Stimulated activated naive CD8-positive, alpha-beta T cell treated with anti-CD3 and anti-CD28 coated beads, Interleukin-15, amount 100 ng/mL, for 72 hours (primary cell): ENCODE measurements at regions not wholly inside any gene's neighbourhood (a gene's known extent, or its start where the extent isn't known, plus 50 kb on each side); places are given as distances from the start of the nearest gene placed in this dataset.

ENCODE experiments used
- ATAC-seq: fragments of 150-1000 bp; cut with Tn5 transposase; 2 replicates; pipeline ENCODE4 v1.10.0; 2021; ENCODE audit warnings: mild to moderate bottlenecking, moderate library complexity
- DNase-seq, 2 donors: peaks; one replicate each; pipeline ENCODE4 v3.0.0; 2021 to 2022
- H3K27ac Mint-ChIP-seq, 2 donors: one replicate each; pipeline ENCODE4 v1.8.0; 2022; ENCODE audit warnings: mild to moderate bottlenecking in 2 of 2, mixed read lengths in 2 of 2, moderate library complexity in 2 of 2
- H3K27me3 Mint-ChIP-seq: one replicate; pipeline ENCODE4 v1.8.0; 2022; ENCODE audit warnings: mixed read lengths
- H3K4me1 Mint-ChIP-seq: one replicate; pipeline ENCODE4 v1.8.0; 2022; ENCODE audit warnings: mild to moderate bottlenecking, mixed read lengths
- H3K4me3 Mint-ChIP-seq, 2 donors: one replicate each; pipeline ENCODE4 v1.8.0; 2022; ENCODE audit warnings: mild to moderate bottlenecking in 2 of 2, mixed read lengths in 2 of 2, moderate library complexity in 1 of 2
- H3K9me3 Mint-ChIP-seq, 2 donors: one replicate each; pipeline ENCODE4 v1.8.0; 2022; ENCODE audit warnings: mixed read lengths in 2 of 2

DNA sequence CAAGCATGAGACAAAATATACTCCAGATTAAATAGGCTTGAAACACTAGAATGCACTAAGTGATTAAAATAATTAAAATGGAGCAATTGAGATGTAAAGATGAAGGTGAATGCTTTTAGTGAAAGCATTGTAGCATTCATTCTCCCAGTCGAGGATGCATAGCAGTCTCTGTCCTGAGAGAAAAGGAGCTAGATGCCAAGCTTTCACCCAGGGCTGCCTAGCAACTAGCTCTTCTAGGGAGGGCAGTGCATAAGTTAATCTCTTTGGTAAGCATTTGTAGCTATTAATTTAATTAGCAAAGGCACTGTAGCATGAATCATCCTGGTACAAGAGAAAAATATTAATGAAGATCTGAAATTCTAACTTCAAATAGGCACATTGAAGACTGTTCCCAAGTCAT lies 1014.8 kb downstream of the C4orf33 start:
- Mint-ChIP-seq H3K4me1 (no peaks in the 10 kb centered on the region), H3K27ac (no peak overlapping the region), H3K4me3 (no peak overlapping the region), H3K9me3 (peaks cover 6 to 8% of the 10 kb centered on the region in 2 donors), H3K27me3 (no peaks in the 10 kb centered on the region)
- DNase-seq (no peak), ATAC-seq (no peak)

DNA sequence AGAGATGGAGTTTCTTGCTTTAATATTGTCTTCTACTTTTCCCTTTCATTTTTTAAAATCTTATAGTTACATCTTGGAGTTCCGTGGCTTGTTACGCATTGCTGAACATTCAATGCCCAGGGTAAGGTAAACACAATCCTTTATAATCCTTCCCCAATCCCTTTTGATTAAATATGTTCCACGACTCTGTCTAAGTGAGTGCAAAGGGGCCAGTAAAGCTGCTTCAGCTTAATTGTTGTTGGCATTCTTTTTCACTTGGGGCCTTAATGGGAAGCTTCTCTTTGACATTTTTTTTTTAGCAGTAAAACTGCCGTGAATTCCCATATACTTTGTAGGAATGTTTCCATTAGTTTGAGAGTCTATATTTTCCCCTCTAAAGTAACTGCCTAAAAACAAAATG lies 1028.1 kb downstream of the C4orf33 start:
- no peak overlapping the region for H3K4me3 Mint-ChIP-seq
- no peaks in the 10 kb centered on the region for H3K4me1 Mint-ChIP-seq
- DNase-seq (no peak), ATAC-seq (no peak)
- no peak overlapping the region for H3K27ac Mint-ChIP-seq
- H3K27me3 Mint-ChIP-seq = no peaks in the 10 kb centered on the region
- no peaks in the 10 kb centered on the region for H3K9me3 Mint-ChIP-seq

DNA sequence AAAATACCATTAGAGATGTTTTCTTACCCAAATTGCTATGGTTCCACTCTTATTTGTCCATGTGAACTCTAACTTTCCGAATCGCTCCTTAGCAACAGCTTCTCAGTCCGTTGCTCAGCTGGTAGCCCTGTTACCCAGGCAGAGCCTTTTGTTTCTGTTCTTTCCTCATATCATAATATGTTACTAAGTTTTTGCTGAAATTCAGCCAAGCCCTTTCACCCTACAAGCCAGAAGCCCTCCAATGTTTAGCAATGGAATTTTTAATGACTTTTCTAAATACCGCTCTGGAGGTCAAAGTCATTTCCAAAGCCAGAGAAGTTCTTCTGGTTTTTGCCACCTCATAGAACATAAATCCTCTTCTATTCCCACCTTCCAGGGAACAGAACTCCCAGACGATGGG lies 1029.5 kb downstream of the C4orf33 start:
- Mint-ChIP-seq H3K4me3 (no peak overlapping the region), H3K27me3 (no peaks in the 10 kb centered on the region), H3K9me3 (no peaks in the 10 kb centered on the region), H3K27ac (no peak overlapping the region), H3K4me1 (no peaks in the 10 kb centered on the region)
- DNase-seq = no peak
- no peak for ATAC-seq

DNA sequence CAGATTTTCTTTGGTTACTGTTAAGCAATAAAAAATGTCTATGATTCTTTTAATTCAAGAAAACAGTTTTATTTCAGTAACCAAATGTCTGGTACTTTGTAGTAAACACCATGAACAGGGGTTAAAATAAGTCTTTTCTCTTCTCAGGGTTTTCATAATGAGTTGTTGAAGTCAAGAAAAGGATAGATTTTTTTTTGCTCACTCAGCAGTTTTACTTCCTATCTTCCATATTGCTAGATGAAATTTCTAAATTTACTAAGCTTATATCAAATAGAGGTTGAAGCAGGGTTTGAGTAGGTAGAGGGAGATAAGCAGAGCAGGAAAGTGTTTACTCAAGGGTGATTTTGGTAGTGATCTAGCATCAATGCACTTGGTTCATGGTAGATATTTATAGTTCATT lies 1031.3 kb downstream of the C4orf33 start:
- ATAC-seq (no peak), DNase-seq (no peak)
- Mint-ChIP-seq H3K9me3 (no peaks in the 10 kb centered on the region), H3K27ac (no peak overlapping the region), H3K27me3 (no peaks in the 10 kb centered on the region), H3K4me1 (no peaks in the 10 kb centered on the region), H3K4me3 (no peak overlapping the region)

DNA sequence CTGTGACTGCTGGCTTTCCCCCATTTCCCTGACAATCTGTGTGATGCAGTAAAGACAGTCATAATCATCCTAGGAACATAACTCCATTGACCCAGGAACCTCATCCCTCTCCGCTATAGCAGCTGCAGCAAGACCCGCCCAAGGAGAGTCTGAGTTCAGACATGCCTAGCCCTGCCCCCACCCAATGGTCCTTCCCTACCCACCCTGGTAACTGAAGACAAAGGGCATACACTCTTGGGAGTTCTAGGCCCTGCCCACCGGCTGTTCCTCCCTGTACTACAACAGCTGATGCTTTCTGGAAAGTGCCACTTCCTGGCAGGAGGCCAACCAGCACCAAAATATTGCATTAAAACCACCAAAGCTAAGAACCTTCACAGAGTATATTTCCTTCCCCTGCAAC lies 1035.6 kb downstream of the C4orf33 start:
- H3K4me1 Mint-ChIP-seq = no peaks in the 10 kb centered on the region
- H3K27ac Mint-ChIP-seq = no peak overlapping the region
- no peaks in the 10 kb centered on the region for H3K27me3 Mint-ChIP-seq
- H3K4me3 Mint-ChIP-seq = no peak overlapping the region
- DNase-seq (no peak), ATAC-seq (no peak)
- H3K9me3 Mint-ChIP-seq = peaks cover 0 to 14% of the 10 kb centered on the region in 2 donors

DNA sequence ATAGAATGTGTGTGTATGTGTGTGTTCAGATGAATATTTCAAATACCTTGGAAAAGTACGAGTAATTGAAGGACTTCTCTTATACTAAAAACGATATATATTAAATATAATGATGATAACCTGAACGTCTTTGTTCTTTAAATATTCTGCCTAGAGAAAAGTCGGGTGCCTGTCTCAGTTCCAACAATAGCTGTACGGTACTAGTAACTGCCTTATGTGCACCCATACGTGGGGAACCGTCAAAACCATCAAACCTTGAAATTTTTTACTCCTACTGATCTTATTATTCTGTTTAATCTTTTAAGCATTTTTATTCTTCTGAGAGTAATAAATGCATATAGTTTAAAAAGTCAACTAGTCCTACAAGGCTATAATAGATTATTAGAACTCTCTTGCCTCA lies 1045.7 kb downstream of the C4orf33 start:
- DNase-seq (no peak), ATAC-seq (no peak)
- H3K4me1 Mint-ChIP-seq = no peaks in the 10 kb centered on the region
- H3K27ac Mint-ChIP-seq = no peak overlapping the region
- H3K9me3 Mint-ChIP-seq = no peaks in the 10 kb centered on the region
- no peaks in the 10 kb centered on the region for H3K27me3 Mint-ChIP-seq
- no peak overlapping the region for H3K4me3 Mint-ChIP-seq

DNA sequence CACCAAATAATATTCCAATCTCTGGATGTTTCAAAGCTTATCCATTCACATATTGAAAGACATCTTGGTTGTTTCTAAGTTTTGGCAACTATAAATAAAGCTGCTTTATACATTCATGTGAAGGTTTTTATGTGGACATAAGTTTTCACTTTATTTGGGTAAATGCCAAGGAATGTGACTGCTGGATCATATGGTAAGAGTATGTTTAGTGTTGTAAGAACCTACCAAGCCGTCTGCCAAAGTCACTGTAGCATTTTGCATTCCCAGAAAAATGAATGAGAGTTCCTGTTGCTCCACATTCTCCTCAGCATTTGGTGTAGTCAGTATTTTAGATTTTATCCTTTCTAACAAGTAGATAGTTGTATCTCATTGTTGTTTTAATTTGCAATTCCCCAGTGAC lies 1047.7 kb downstream of the C4orf33 start:
- ATAC-seq (no peak), DNase-seq (no peak)
- Mint-ChIP-seq H3K27me3 (no peaks in the 10 kb centered on the region), H3K27ac (no peak overlapping the region), H3K9me3 (no peaks in the 10 kb centered on the region), H3K4me1 (no peaks in the 10 kb centered on the region), H3K4me3 (no peak overlapping the region)

DNA sequence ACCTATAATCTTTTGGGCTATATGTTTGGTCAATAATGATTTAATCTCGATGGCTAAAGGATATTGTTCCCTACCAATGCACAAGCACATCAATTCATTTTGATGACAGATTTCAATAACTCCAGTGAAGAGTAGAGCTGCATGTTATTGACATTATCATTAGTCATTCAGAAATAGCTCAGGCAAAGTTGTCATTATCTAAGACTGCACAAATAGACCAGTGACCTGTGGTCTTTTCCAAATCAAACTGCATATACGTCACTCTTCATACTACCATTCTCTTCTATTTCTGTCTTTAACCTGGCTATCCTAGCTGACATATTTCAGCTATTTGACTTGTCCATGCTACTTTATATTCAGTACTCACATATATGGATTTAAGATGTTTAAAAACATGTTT lies 1050.8 kb downstream of the C4orf33 start:
- Mint-ChIP-seq H3K27ac (no peak overlapping the region), H3K4me3 (no peak overlapping the region), H3K27me3 (no peaks in the 10 kb centered on the region), H3K9me3 (peaks cover 0 to 9% of the 10 kb centered on the region in 2 donors), H3K4me1 (no peaks in the 10 kb centered on the region)
- DNase-seq = no peak
- no peak for ATAC-seq

DNA sequence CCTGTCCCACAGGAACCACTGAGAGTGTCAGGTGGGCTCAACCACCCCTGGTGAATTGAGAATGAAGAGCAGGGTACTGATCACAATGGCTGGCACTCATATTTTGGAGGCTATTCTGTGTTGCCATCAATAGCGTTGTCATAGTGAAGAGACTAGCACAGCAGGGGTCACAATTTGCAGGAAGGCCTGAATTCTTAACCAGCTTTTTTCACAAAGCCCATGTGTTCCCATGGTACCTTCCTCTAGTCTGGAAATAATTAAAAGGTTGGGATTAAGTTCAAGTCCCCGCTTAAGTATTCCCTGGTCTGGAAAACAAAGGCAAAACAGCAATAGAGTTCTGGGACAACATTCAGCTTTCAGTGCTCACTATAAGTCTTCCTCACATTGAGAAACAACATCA lies 1051.7 kb downstream of the C4orf33 start:
- Mint-ChIP-seq H3K4me3 (no peak overlapping the region), H3K9me3 (peaks cover 0 to 9% of the 10 kb centered on the region in 2 donors), H3K27me3 (no peaks in the 10 kb centered on the region), H3K4me1 (no peaks in the 10 kb centered on the region), H3K27ac (no peak overlapping the region)
- ATAC-seq = no peak
- no peak for DNase-seq

DNA sequence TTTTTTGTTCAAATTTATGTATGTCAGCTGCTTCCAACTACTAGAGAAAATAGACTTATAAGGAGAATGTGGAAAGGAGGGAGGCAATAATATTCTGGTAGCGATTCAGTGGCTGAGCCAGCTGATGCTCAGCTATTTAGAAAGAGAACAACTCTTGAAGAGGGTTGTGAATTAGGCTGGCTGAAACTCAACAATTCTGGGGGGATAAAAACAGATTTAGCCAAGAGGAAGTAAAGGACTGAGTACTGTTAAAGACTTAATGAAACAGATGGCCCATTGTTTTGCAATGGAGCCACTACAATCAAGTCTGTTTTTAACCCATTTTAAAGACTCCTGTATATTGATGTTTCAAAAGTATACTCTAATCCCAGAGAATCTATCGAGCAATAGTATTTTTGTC lies 1058.9 kb downstream of the C4orf33 start:
- ATAC-seq = no peak
- no peak overlapping the region for H3K4me3 Mint-ChIP-seq
- no peak overlapping the region for H3K27ac Mint-ChIP-seq
- peaks cover 5 to 22% of the 10 kb centered on the region in 2 donors for H3K9me3 Mint-ChIP-seq
- DNase-seq = no peak
- H3K27me3 Mint-ChIP-seq = no peaks in the 10 kb centered on the region
- no peaks in the 10 kb centered on the region for H3K4me1 Mint-ChIP-seq

DNA sequence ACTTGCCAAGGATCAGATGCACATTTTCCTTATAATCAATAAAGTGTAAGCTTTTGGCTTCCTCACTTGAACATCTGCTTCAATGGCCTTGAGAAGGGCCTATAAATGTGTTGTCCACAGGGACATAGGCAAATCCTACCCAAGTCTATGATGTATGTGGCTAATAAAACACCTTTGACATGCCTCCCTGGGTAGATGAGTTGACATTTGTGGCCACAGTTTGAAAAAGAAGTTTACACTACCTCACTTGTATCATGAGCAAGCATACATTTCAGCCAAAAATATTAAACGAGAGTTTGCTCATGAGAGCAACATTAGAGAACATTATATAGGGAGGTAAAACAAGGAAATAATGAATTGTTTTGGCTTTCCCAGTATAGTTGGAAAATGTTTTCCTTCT lies 1067.7 kb downstream of the C4orf33 start:
- H3K9me3 Mint-ChIP-seq = peaks cover 6 to 8% of the 10 kb centered on the region in 2 donors
- no peaks in the 10 kb centered on the region for H3K4me1 Mint-ChIP-seq
- ATAC-seq (no peak), DNase-seq (no peak)
- H3K27me3 Mint-ChIP-seq = no peaks in the 10 kb centered on the region
- no peak overlapping the region for H3K27ac Mint-ChIP-seq
- H3K4me3 Mint-ChIP-seq = no peak overlapping the region

DNA sequence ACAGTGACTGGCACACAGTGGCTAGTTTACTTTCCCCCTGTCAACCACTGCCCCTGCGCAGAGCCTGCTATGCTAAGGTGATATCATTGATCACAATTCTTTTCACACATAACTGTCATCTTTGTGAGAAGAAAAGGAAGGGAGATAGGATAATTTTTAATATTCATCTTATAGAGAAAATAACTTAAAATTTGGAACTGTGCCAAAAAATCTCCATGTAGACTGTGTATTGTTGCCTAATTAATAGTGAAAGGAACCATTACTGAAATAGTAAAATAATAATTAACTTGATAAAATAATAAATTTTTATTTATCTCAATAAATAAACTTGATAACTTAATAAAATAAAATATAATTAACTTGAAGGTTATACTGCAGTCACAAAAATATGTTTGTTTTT lies 1069.4 kb downstream of the C4orf33 start:
- H3K4me1 Mint-ChIP-seq = no peaks in the 10 kb centered on the region
- no peak for DNase-seq
- ATAC-seq = no peak
- no peak overlapping the region for H3K27ac Mint-ChIP-seq
- H3K4me3 Mint-ChIP-seq = no peak overlapping the region
- no peaks in the 10 kb centered on the region for H3K27me3 Mint-ChIP-seq
- peaks cover 6 to 12% of the 10 kb centered on the region in 2 donors for H3K9me3 Mint-ChIP-seq

DNA sequence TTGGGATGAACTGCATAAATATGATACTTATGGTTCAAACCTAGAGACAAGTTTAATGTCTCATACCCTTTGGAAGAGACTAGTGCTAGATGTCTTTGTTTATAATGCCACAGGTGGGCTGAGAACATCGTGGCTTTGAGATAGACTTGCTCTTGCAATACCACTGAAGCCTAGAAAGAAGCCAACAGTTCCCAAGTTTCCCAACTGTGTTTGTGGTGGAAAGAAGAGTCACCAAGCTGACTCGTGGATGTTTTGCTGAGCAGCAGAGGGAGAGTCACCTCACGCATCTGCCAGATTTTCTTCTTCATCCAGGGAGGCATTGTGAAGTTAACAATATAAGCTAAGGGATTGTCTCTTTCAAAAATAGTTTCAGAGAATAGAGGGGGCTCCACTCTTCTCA lies 1076.2 kb downstream of the C4orf33 start:
- Mint-ChIP-seq H3K27me3 (no peaks in the 10 kb centered on the region), H3K9me3 (peaks cover 0 to 18% of the 10 kb centered on the region in 2 donors), H3K27ac (no peak overlapping the region), H3K4me3 (no peak overlapping the region), H3K4me1 (no peaks in the 10 kb centered on the region)
- DNase-seq = no peak
- ATAC-seq = no peak

DNA sequence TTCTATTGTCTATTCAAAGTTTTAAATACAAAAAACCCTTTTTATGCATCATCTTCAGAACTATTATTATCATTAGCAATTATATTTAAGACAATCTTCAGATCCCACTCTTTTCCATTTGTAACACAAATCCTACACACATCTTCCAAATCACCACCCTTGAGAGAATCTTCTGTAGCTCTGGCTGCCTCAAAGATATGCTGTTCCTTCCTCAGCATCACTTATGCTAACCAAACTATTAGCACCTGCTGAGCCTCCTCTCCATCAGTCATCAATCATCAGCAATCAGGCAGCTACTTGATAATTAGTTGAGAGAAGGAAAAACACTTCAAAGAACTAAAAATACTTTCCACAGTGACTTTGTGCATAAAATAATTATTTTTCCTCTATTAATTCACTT lies 1082.2 kb downstream of the C4orf33 start:
- Mint-ChIP-seq H3K4me3 (no peak overlapping the region), H3K27me3 (no peaks in the 10 kb centered on the region), H3K4me1 (no peaks in the 10 kb centered on the region), H3K27ac (no peak overlapping the region), H3K9me3 (peaks cover 0 to 6% of the 10 kb centered on the region in 2 donors)
- ATAC-seq (no peak), DNase-seq (no peak)

DNA sequence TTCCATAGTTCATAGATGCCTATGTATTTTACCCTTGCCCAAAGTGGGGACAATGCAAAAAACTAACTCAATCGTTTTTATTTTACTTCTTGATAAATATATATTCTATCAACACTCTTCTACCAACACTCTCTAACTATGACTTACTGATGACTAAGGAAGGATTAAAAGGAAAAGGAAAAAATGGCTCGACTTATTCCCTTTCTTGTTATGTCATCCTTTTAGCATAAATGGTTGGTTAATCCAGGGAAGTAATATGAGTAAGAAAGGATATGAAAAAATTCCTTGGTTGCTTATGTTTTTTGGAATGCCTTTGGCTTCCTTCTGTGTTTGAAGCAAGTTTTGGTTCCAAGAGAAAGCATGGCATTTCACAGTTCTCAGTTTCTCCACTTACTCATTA lies 1087.1 kb downstream of the C4orf33 start:
- H3K27me3 Mint-ChIP-seq = no peaks in the 10 kb centered on the region
- no peak for DNase-seq
- ATAC-seq = no peak
- H3K4me3 Mint-ChIP-seq = no peak overlapping the region
- no peaks in the 10 kb centered on the region for H3K4me1 Mint-ChIP-seq
- H3K27ac Mint-ChIP-seq = no peak overlapping the region
- peaks cover 5% of the 10 kb centered on the region in 2 donors for H3K9me3 Mint-ChIP-seq

DNA sequence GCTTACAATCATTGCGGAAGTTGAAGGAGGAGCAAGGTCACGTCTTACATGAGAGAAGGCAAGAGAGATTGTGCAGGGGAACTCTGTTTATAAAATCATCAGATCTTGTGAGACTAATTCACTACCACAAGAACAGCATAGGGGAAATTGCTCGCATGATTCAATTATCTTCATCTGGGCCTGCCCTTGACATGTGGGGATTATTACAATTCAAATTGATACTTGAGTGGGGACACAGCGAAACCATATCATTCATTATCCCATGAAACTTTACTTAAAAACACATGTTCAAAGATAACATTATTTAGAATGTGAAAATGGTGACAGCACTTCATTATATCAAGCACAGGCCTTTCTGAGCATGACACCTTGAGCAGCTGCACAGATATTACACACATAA lies 1087.8 kb downstream of the C4orf33 start:
- Mint-ChIP-seq H3K27me3 (no peaks in the 10 kb centered on the region), H3K4me3 (no peak overlapping the region), H3K27ac (no peak overlapping the region), H3K4me1 (no peaks in the 10 kb centered on the region), H3K9me3 (peaks cover 0 to 6% of the 10 kb centered on the region in 2 donors)
- DNase-seq = no peak
- ATAC-seq = no peak

DNA sequence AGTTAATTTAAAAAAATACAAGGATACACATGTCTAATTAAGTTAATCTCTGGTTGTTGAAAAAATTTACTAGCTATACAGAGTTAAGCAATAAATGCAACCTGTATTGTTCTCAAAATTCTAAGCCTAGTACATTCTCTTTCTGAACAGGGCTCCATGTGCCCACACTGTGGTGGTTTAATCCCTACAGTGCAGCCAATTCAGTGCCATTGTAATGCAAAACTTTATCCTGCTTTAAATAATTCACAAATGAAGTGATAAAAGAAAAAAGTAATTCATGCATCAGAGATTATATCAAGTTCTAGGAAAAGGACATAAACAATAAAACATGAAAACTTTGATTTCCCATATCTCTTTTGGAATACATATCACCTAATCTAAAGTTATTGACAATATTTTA lies 1089.2 kb downstream of the C4orf33 start:
- Mint-ChIP-seq H3K4me3 (no peak overlapping the region), H3K4me1 (no peaks in the 10 kb centered on the region), H3K9me3 (peaks cover 0 to 9% of the 10 kb centered on the region in 2 donors), H3K27ac (no peak overlapping the region), H3K27me3 (no peaks in the 10 kb centered on the region)
- no peak for DNase-seq
- ATAC-seq = no peak

DNA sequence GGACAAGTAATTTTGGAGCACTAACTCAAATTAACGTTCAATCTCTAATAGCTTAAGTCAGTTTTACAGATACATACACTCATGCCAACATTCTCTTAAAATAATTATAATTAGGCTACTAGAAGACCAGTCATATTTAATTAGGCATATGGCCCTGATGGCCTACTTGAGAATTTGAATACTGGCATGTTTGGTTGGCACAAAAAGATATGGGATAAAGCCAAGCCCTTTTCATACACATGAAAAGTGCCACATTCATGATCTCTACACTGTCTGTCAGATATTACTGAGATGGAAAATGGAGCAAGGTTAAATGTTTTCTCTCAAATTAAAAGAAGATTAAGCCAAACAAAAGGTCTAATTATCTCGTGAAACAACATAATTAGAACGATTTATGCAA lies 1091.0 kb downstream of the C4orf33 start:
- no peaks in the 10 kb centered on the region for H3K27me3 Mint-ChIP-seq
- H3K9me3 Mint-ChIP-seq = peaks cover 10 to 13% of the 10 kb centered on the region in 2 donors
- no peak overlapping the region for H3K4me3 Mint-ChIP-seq
- no peak for DNase-seq
- no peak overlapping the region for H3K27ac Mint-ChIP-seq
- ATAC-seq = no peak
- no peaks in the 10 kb centered on the region for H3K4me1 Mint-ChIP-seq
